HL-60 (cell line): ENCODE measurements at regions not wholly inside any gene's neighbourhood (a gene's known extent, or its start where the extent isn't known, plus 50 kb on each side); places are given as distances from the start of the nearest gene placed in this dataset.

Source experiments
- GABPA ChIP-seq: IDR thresholded peaks from 2 replicates; pipeline ENCODE4 v1.6.1; 2012; ENCODE audit warnings: low read depth
- POLR2AphosphoS5 ChIP-seq: IDR thresholded peaks from 2 replicates; pipeline ENCODE4 v1.6.1; 2012; ENCODE audit warnings: low read depth
- TF ChIP-seq, protein P1 (sequence below): IDR thresholded peaks from one replicate; pipeline ENCODE4 v1.5.1; 2011; ENCODE audit warnings: low read length, control low read depth, inconsistent platforms; ENCODE audit not compliant: insufficient read depth
- TF ChIP-seq, protein P2 (sequence below): IDR thresholded peaks from 2 replicates; pipeline ENCODE4 v1.6.1; 2012; ENCODE audit warnings: low read depth; ENCODE audit not compliant: insufficient replicate concordance

DNA sequence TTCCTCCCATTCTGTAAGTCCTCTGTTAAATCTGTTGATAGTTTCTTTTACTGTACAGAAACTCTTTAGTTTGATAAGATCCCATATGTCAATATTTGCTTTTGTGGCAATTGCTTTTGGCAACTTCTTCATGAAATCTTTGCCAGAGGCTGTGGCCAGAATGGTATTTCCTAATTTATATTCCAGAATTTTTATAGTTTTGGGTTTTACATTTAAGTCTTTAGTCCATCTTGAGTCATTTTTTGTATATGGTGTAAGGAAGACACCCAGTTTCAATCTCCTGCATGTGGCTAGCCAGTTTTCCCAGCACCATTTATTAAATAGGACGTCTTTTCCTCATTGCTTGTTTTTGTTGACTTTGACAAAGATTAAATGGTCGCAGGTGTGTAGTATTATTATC is 372.4 kb upstream of the CADM2 start:
- TF ChIP-seq, protein P1, sequence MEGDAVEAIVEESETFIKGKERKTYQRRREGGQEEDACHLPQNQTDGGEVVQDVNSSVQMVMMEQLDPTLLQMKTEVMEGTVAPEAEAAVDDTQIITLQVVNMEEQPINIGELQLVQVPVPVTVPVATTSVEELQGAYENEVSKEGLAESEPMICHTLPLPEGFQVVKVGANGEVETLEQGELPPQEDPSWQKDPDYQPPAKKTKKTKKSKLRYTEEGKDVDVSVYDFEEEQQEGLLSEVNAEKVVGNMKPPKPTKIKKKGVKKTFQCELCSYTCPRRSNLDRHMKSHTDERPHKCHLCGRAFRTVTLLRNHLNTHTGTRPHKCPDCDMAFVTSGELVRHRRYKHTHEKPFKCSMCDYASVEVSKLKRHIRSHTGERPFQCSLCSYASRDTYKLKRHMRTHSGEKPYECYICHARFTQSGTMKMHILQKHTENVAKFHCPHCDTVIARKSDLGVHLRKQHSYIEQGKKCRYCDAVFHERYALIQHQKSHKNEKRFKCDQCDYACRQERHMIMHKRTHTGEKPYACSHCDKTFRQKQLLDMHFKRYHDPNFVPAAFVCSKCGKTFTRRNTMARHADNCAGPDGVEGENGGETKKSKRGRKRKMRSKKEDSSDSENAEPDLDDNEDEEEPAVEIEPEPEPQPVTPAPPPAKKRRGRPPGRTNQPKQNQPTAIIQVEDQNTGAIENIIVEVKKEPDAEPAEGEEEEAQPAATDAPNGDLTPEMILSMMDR: no peak
- TF ChIP-seq POLR2AphosphoS5 (no peak), GABPA (no peak)
- TF ChIP-seq, protein P2, sequence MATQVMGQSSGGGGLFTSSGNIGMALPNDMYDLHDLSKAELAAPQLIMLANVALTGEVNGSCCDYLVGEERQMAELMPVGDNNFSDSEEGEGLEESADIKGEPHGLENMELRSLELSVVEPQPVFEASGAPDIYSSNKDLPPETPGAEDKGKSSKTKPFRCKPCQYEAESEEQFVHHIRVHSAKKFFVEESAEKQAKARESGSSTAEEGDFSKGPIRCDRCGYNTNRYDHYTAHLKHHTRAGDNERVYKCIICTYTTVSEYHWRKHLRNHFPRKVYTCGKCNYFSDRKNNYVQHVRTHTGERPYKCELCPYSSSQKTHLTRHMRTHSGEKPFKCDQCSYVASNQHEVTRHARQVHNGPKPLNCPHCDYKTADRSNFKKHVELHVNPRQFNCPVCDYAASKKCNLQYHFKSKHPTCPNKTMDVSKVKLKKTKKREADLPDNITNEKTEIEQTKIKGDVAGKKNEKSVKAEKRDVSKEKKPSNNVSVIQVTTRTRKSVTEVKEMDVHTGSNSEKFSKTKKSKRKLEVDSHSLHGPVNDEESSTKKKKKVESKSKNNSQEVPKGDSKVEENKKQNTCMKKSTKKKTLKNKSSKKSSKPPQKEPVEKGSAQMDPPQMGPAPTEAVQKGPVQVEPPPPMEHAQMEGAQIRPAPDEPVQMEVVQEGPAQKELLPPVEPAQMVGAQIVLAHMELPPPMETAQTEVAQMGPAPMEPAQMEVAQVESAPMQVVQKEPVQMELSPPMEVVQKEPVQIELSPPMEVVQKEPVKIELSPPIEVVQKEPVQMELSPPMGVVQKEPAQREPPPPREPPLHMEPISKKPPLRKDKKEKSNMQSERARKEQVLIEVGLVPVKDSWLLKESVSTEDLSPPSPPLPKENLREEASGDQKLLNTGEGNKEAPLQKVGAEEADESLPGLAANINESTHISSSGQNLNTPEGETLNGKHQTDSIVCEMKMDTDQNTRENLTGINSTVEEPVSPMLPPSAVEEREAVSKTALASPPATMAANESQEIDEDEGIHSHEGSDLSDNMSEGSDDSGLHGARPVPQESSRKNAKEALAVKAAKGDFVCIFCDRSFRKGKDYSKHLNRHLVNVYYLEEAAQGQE: no peak
